HCT116 (cell line): ENCODE measurements at regions not wholly inside any gene's neighbourhood (a gene's known extent, or its start where the extent isn't known, plus 50 kb on each side); places are given as distances from the start of the nearest gene placed in this dataset.

Experiments used
- ATAC-seq: fragments of 200-7000 bp; cut with Tn5 transposase; 2 replicates; pipeline ENCODE4 v1.9.1; 2020; ENCODE audit warnings: mild to moderate bottlenecking, moderate library complexity
- BruUV-seq: library from RNA; stranded (reverse); fragments of 400-500 nt; replicated peaks from 2 replicates; lab custom pipeline; 2021; lab: Mats Ljungman, UMichigan
- CTCF ChIA-PET: fragments of 300-600 bp; sonication (Branson Sonifier 250); formaldehyde crosslinking; loops from one replicate; lab custom pipeline; 2021; ENCODE audit warnings: antibody characterized with exemption; lab: Charles Lee
- POLR2A ChIA-PET: fragments of 300-600, 350-600 bp; sonication (Branson Sonifier 250); formaldehyde crosslinking; loops from one replicate; lab custom pipeline; 2021; ENCODE audit warnings: antibody characterized with exemption; lab: Charles Lee
- RAD21 ChIA-PET, 2 experiments: fragments of 300-600 bp; sonication (Branson Sonifier 250); formaldehyde crosslinking; loops; one replicate each; lab custom pipeline; 2023; ENCODE audit warnings: low total read pairs in 2 of 2; ENCODE audit not compliant: uncharacterized antibody in 2 of 2, unreplicated experiment in 2 of 2, low non-redundant PET in 1 of 2; lab: Charles Lee
- DNase-seq: peaks from one replicate; pipeline ENCODE4 v3.0.0-alpha.2; 2010; ENCODE audit warnings: low read depth, low spot score
- H2AFZ ChIP-seq: fragments of 200-600 bp; shearing (Covaris generic), sonication (generic); 2 replicates; pipeline ENCODE4 v1.6.1; 2017; ENCODE audit warnings: low read depth, mixed run types, mixed read lengths, antibody characterized with exemption, low read length; ENCODE audit not compliant: poor library complexity, severe bottlenecking
- H3K27ac ChIP-seq: 2 replicates; pipeline ENCODE4 v1.5.1; 2012; ENCODE audit warnings: low read depth, low read length
- H3K27me3 ChIP-seq: fragments of 200-600 bp; sonication (generic); 2 replicates; pipeline ENCODE4 v1.6.1; 2016; ENCODE audit warnings: mixed run types, low read length, mixed read lengths; ENCODE audit not compliant: insufficient read depth
- H3K36me3 ChIP-seq, 2 experiments: fragments of 200-500 bp in 1 of 2; fragments of 200-600 bp in 1 of 2; sonication (Bioruptor generic) in 1 of 2; sonication (generic) in 1 of 2; 2 replicates each; pipeline versions ENCODE4 v1.5.1 to v1.6.1; 2014 to 2016; ENCODE audit warnings: low read length in 2 of 2, inconsistent platforms in 1 of 2, mixed read lengths in 1 of 2, mixed run types in 1 of 2; ENCODE audit not compliant: insufficient read depth in 2 of 2, control insufficient read depth in 1 of 2
- H3K4me1 ChIP-seq, 2 experiments: fragments of 200-600 bp in 1 of 2; sonication (generic) in 1 of 2; 2 replicates each; pipeline versions ENCODE4 v1.5.1 to v1.6.1; 2012 to 2017; ENCODE audit warnings: low read length in 2 of 2, inconsistent platforms in 1 of 2, mild to moderate bottlenecking in 1 of 2, mixed read lengths in 1 of 2, mixed run types in 1 of 2, moderate library complexity in 1 of 2; ENCODE audit not compliant: insufficient read depth in 2 of 2, control insufficient read depth in 1 of 2
- H3K4me2 ChIP-seq: fragments of 200-600 bp; sonication (generic); 2 replicates; pipeline ENCODE4 v1.6.1; 2017; ENCODE audit warnings: mixed run types, low read length, mixed read lengths
- H3K4me3 ChIP-seq, 2 experiments: fragments of 200-600 bp in 1 of 2; sonication (generic) in 1 of 2; replicated peaks in 1 of 2; 2 replicates each; pipeline ENCODE4 v1.5.1; 2011 to 2016; ENCODE audit warnings: low read length in 2 of 2, control low read depth in 1 of 2, low read depth in 1 of 2, mild to moderate bottlenecking in 1 of 2, mixed read lengths in 1 of 2, mixed run types in 1 of 2
- H3K79me2 ChIP-seq: fragments of 200-600 bp; sonication (generic); 2 replicates; pipeline ENCODE4 v1.6.1; 2017; ENCODE audit warnings: mild to moderate bottlenecking, mixed run types, low read length, moderate library complexity, mixed read lengths; ENCODE audit not compliant: insufficient read depth
- H3K9ac ChIP-seq: fragments of 200-600 bp; sonication (generic); 2 replicates; pipeline ENCODE4 v1.6.1; 2016; ENCODE audit warnings: low read length, mixed read lengths
- H3K9me2 ChIP-seq: fragments of 200-600 bp; sonication (generic), shearing (Covaris generic); 2 replicates; pipeline ENCODE4 v1.6.1; 2017; ENCODE audit warnings: mixed run types, mild to moderate bottlenecking, moderate library complexity; ENCODE audit not compliant: insufficient read depth
- H3K9me3 ChIP-seq, 2 experiments: fragments of 200-500 bp in 1 of 2; fragments of 200-600 bp in 1 of 2; sonication (Bioruptor generic) in 1 of 2; sonication (generic) in 1 of 2; 2 replicates each; pipeline ENCODE4 v1.6.1; 2014 to 2017; ENCODE audit warnings: low read length in 2 of 2, mixed read lengths in 2 of 2, inconsistent platforms in 1 of 2, low read depth in 1 of 2, mild to moderate bottlenecking in 1 of 2, mixed run types in 1 of 2, moderate library complexity in 1 of 2; ENCODE audit not compliant: control insufficient read depth in 1 of 2, insufficient read depth in 1 of 2
- H4K20me1 ChIP-seq: fragments of 200-600 bp; sonication (generic), shearing (Covaris generic); 2 replicates; pipeline ENCODE4 v1.6.1; 2017; ENCODE audit warnings: mixed run types, mild to moderate bottlenecking, moderate library complexity; ENCODE audit not compliant: insufficient read depth
- CBX3 ChIP-seq: IDR thresholded peaks from 2 replicates; pipeline ENCODE4 v1.6.1; 2012; ENCODE audit warnings: low read depth
- ELF1 ChIP-seq: IDR thresholded peaks from 2 replicates; pipeline ENCODE4 v1.6.1; 2012; ENCODE audit warnings: low read depth, borderline replicate concordance
- EZH2 ChIP-seq: fragments of 200-600 bp; sonication (generic); IDR thresholded peaks from 2 replicates; pipeline ENCODE4 v1.6.1; 2017; ENCODE audit warnings: antibody characterized with exemption, mixed run types
- EZH2phosphoT487 ChIP-seq: fragments of 200-600 bp; IDR thresholded peaks from 2 replicates; pipeline ENCODE4 v1.6.1; 2018; ENCODE audit warnings: antibody characterized with exemption, borderline replicate concordance
- FOSL1 ChIP-seq: IDR thresholded peaks from 2 replicates; pipeline ENCODE4 v1.6.1; 2012; ENCODE audit warnings: low read depth
- RAD21 ChIP-seq: IDR thresholded peaks from 2 replicates; pipeline ENCODE4 v1.6.1; 2012; ENCODE audit warnings: low read depth, mild to moderate bottlenecking
- SIN3A ChIP-seq: IDR thresholded peaks from 2 replicates; pipeline ENCODE4 v1.6.1; 2012; ENCODE audit warnings: low read depth
- SRF ChIP-seq: IDR thresholded peaks from 2 replicates; pipeline ENCODE4 v1.6.1; 2012; ENCODE audit warnings: low read depth
- TCF7L2 ChIP-seq: IDR thresholded peaks from 2 replicates; pipeline ENCODE4 v1.7.0; 2011; ENCODE audit warnings: borderline replicate concordance, inconsistent platforms; ENCODE audit not compliant: insufficient read depth, insufficient read length; ENCODE audit errors: extremely low read depth
- YY1 ChIP-seq: IDR thresholded peaks from 2 replicates; pipeline ENCODE4 v1.6.1; 2011; ENCODE audit warnings: low read length, low read depth, moderate library complexity, mild to moderate bottlenecking; ENCODE audit not compliant: insufficient replicate concordance; ENCODE audit errors: extremely low read depth
- ZFX ChIP-seq: fragments of 450-650 bp; IDR thresholded peaks from 2 replicates; pipeline ENCODE4 v1.6.1; 2017
- intact Hi-C: fragments of 100-400 bp; cut with micrococcal nuclease; formaldehyde crosslinking; loops from 2 replicates; pipeline ENCODE4 v1.10.0; 2022
- TF ChIP-seq, protein P1 (sequence below): IDR thresholded peaks from 2 replicates; pipeline ENCODE4 v1.6.1; 2011; ENCODE audit warnings: mild to moderate bottlenecking, low read length, moderate library complexity; ENCODE audit not compliant: insufficient replicate concordance; ENCODE audit errors: extremely low read depth
- TF ChIP-seq, protein P2 (sequence below), 3 experiments: fragments of 200-600 bp in 1 of 3; sonication (generic) in 1 of 3; IDR thresholded peaks in 2 of 3; conservative IDR thresholded peaks in 1 of 3; 2 replicates each; pipeline ENCODE4 v1.5.1; 2012 to 2017; ENCODE audit warnings: low read depth in 2 of 3, low read length in 2 of 3, antibody characterized with exemption in 1 of 3, borderline replicate concordance in 1 of 3, control low read depth in 1 of 3, mild to moderate bottlenecking in 1 of 3, mixed read lengths in 1 of 3, mixed run types in 1 of 3, moderate library complexity in 1 of 3; ENCODE audit not compliant: insufficient read depth in 1 of 3
- TF ChIP-seq, protein P3 (sequence below): IDR thresholded peaks from 2 replicates; pipeline ENCODE4 v1.6.1; 2012
- TF ChIP-seq, protein P4 (sequence below): IDR thresholded peaks from 2 replicates; pipeline ENCODE4 v1.6.1; 2012

DNA sequence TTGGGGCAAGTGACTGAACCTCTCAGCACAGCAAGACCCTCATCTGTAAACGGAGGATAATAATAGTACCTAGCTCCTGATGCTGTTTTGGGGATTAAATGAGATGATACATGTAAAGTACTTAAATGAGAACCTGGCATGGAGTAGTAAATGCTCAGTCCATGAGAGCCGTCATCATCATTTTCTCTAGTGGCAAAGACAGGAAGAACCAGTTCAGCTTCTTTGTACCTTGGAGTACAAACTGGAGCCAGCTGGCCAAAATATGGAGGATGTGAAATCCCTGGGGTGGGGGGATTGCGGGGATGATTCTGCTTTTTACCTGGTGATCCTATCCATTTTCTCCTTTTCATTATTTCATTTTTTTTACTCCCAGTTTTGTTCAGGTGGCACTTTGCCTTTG lies 204.2 kb upstream of the LRRN1 start:
- no TSS peak for BruUV-seq
- no peak overlapping the region for H3K9ac ChIP-seq
- H3K4me1 ChIP-seq = no peaks in the 10 kb centered on the region
- RAD21 ChIA-PET = no interaction called here
- CTCF ChIA-PET = no interaction called here
- H3K79me2 ChIP-seq = no peaks in the 10 kb centered on the region
- no peaks in the 10 kb centered on the region for H4K20me1 ChIP-seq
- H3K36me3 ChIP-seq = no peaks in the 10 kb centered on the region
- no peak overlapping the region for H3K27ac ChIP-seq
- no peak for ATAC-seq
- no peak overlapping the region for H3K4me3 ChIP-seq
- no peak overlapping the region for H2AFZ ChIP-seq
- no peaks in the 10 kb centered on the region for H3K27me3 ChIP-seq
- no peak overlapping the region for H3K4me2 ChIP-seq
- no peaks in the 10 kb centered on the region for H3K9me2 ChIP-seq
- no peak for DNase-seq
- POLR2A ChIA-PET = no interaction called here
- H3K9me3 ChIP-seq = peaks cover 12 to 15% of the 10 kb centered on the region in 2 experiments; a peak in 2 of 4 replicates
- intact Hi-C loops = loop anchor here (5.0 kb wide), 1 partner anchor 78 kb away; no protein-coding TSS in a partner anchor
- TF ChIP-seq EZH2 (no peak), ZFX (no peak), SIN3A (no peak), RAD21 (no peak), SRF (no peak), FOSL1 (no peak), TCF7L2 (no peak), CBX3 (no peak), ELF1 (no peak), YY1 (no peak), EZH2phosphoT487 (no peak)
- TF ChIP-seq, protein P1, sequence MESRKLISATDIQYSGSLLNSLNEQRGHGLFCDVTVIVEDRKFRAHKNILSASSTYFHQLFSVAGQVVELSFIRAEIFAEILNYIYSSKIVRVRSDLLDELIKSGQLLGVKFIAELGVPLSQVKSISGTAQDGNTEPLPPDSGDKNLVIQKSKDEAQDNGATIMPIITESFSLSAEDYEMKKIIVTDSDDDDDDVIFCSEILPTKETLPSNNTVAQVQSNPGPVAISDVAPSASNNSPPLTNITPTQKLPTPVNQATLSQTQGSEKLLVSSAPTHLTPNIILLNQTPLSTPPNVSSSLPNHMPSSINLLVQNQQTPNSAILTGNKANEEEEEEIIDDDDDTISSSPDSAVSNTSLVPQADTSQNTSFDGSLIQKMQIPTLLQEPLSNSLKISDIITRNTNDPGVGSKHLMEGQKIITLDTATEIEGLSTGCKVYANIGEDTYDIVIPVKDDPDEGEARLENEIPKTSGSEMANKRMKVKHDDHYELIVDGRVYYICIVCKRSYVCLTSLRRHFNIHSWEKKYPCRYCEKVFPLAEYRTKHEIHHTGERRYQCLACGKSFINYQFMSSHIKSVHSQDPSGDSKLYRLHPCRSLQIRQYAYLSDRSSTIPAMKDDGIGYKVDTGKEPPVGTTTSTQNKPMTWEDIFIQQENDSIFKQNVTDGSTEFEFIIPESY = no peak
- TF ChIP-seq, protein P2, sequence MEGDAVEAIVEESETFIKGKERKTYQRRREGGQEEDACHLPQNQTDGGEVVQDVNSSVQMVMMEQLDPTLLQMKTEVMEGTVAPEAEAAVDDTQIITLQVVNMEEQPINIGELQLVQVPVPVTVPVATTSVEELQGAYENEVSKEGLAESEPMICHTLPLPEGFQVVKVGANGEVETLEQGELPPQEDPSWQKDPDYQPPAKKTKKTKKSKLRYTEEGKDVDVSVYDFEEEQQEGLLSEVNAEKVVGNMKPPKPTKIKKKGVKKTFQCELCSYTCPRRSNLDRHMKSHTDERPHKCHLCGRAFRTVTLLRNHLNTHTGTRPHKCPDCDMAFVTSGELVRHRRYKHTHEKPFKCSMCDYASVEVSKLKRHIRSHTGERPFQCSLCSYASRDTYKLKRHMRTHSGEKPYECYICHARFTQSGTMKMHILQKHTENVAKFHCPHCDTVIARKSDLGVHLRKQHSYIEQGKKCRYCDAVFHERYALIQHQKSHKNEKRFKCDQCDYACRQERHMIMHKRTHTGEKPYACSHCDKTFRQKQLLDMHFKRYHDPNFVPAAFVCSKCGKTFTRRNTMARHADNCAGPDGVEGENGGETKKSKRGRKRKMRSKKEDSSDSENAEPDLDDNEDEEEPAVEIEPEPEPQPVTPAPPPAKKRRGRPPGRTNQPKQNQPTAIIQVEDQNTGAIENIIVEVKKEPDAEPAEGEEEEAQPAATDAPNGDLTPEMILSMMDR (IDR thresholded peaks at IDR 0.05 in 2 of 3, conservative IDR thresholded peaks at IDR 0.05 in 1 of 3; ENCODE audit: borderline replicate concordance in 1 of 3, insufficient read depth in 1 of 3, low read depth in 2 of 3, low read length in 2 of 3) = no peak
- TF ChIP-seq, protein P3, sequence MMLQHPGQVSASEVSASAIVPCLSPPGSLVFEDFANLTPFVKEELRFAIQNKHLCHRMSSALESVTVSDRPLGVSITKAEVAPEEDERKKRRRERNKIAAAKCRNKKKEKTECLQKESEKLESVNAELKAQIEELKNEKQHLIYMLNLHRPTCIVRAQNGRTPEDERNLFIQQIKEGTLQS = no peak
- TF ChIP-seq, protein P4, sequence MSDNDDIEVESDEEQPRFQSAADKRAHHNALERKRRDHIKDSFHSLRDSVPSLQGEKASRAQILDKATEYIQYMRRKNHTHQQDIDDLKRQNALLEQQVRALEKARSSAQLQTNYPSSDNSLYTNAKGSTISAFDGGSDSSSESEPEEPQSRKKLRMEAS = no peak
- TF ChIP-seq, all 23 proteins: peak for 0
